VCaP (cell line): ENCODE measurements at regions not wholly inside any gene's neighbourhood (a gene's known extent, or its start where the extent isn't known, plus 50 kb on each side); places are given as distances from the start of the nearest gene placed in this dataset.

Experiments
- H3K27ac ChIP-seq: fragments of 450-650 bp; 2 replicates; pipeline ENCODE4 v1.5.1; 2017
- TF ChIP-seq, protein P1 (sequence below): fragments of 450-650 bp; conservative IDR thresholded peaks from 2 replicates; pipeline ENCODE4 v1.5.1; 2017; ENCODE audit warnings: mild to moderate bottlenecking, moderate library complexity

DNA sequence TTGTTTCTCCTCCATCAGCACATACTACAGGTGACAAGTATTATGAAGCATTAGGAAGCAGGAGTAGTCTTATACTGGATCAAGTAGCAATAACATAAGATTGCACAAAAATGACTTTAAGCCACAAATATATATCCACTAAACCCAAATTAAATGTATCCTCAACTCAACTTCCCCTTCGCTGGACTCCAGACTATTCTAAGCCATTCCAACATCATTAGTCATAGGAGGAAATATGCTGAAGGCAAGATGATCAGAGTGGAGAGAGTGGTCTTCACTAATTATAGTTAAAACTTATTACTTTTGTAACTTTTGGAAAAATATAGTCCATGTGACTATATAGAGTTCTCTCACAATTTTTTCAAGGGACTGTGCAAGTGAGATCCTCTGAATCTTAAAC, 390.7 kb upstream of the ZP4 start:
- TF ChIP-seq, protein P1, sequence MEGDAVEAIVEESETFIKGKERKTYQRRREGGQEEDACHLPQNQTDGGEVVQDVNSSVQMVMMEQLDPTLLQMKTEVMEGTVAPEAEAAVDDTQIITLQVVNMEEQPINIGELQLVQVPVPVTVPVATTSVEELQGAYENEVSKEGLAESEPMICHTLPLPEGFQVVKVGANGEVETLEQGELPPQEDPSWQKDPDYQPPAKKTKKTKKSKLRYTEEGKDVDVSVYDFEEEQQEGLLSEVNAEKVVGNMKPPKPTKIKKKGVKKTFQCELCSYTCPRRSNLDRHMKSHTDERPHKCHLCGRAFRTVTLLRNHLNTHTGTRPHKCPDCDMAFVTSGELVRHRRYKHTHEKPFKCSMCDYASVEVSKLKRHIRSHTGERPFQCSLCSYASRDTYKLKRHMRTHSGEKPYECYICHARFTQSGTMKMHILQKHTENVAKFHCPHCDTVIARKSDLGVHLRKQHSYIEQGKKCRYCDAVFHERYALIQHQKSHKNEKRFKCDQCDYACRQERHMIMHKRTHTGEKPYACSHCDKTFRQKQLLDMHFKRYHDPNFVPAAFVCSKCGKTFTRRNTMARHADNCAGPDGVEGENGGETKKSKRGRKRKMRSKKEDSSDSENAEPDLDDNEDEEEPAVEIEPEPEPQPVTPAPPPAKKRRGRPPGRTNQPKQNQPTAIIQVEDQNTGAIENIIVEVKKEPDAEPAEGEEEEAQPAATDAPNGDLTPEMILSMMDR: no peak
- no peak overlapping the region for H3K27ac ChIP-seq

DNA sequence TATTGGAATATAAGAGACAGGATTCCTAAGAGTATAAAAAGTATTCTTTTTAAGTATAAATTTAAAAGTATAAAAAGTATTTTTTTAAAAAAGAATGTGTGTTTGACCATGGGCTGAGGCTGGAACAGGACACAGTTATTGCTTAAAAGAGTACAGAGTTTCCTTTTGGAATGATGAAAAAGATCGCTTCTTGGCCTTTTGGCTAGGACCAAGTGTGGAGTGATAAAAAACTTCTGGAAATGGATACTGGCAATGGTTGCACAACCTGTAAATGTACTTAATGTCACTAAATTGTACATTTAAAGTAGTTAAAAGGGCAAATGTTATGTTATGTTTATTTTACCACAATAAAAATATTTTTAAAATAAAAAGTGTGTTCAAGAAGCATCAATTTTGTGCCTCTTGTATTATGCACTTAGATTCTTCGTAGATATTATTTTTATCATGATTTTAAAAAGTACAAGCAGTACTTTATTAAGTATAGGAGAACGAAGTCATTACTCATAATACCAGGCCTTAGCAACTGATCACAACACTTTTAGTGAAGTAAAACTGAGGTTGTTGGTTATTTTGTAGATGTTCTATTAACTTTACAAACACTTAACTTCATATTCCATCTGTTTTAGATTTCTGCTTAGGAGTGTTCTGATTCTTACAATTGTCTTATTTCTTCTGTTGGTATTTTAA, 389.1 kb upstream of the ZP4 start:
- no peak overlapping the region for H3K27ac ChIP-seq
- TF ChIP-seq, protein P1: no peak

DNA sequence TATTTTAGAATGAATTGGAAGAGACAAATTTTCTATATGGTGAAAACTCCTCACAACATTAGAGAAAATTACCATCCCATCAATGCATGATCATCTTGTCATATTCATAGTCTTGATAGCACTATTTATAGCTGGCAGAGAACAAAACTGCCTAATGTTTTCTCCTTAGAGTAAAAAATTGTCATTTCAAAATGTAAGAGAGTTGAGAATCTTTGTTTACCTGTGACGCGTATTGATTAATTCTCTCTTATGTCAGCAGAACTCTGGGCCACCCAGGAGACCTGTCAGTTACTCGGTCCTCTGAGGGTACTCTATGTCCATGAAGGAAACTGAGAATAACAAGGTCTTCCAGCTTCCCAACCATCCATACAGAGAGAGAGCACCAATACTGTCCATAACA, 381.4 kb upstream of the ZP4 start:
- TF ChIP-seq, protein P1: no peak
- no peak overlapping the region for H3K27ac ChIP-seq

DNA sequence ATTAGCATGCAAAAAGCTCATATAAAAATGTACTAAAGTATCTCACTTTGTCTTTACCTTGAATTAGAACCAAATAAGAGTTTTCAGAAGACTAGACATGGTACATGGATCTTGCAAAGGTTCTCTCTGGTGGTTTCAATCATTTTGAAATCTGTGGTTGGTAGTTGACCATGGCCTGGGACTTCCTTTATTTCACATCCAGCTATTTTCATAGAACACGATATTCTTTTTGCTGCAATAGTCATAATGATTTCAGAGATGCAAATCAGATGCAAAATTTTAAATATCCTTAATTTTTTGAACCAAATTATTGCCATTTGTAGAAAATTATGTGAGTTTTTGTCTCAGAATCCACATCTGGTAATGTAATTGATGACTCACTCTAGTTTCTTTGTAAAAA, 375.1 kb upstream of the ZP4 start:
- H3K27ac ChIP-seq: no peak overlapping the region
- TF ChIP-seq, protein P1: no peak

DNA sequence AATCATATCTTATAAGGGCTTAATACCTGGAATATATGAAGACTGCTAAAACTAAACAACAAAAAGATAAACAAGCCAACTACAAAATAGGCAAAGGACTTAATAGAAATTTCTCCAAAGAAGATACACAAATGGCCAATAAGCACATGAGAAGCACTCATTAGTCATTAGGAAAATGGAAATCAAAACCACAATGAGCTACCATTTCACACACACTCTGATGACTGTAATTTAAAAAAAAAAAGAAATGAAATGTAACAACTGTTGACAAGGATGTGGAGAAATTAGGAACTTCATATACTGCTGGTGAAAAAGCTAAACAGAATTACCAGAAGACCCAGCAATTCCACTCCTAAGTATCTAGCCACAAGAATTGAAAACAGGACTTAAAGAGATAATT, 374.2 kb upstream of the ZP4 start:
- no peak overlapping the region for H3K27ac ChIP-seq
- TF ChIP-seq, protein P1: no peak

DNA sequence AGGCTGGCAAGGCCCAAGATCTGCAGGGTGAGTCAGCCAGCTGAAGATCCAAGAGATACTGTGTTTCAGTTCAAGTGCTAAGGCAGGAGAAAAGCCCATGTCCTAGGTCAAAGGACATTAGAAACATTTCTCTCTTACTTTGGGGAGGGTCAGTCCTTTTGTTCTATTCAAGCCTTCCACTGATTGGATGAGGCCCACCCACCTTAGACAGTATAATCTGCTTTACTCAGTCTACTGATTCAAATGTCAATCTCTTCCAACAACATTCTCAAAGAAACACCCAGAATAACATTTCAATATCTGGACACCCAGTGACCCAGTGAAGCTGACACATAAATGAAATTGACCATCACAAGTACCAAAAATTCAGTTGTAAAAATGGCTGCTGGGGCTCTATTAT, 367.8 kb upstream of the ZP4 start:
- TF ChIP-seq, protein P1: no peak
- no peak overlapping the region for H3K27ac ChIP-seq

DNA sequence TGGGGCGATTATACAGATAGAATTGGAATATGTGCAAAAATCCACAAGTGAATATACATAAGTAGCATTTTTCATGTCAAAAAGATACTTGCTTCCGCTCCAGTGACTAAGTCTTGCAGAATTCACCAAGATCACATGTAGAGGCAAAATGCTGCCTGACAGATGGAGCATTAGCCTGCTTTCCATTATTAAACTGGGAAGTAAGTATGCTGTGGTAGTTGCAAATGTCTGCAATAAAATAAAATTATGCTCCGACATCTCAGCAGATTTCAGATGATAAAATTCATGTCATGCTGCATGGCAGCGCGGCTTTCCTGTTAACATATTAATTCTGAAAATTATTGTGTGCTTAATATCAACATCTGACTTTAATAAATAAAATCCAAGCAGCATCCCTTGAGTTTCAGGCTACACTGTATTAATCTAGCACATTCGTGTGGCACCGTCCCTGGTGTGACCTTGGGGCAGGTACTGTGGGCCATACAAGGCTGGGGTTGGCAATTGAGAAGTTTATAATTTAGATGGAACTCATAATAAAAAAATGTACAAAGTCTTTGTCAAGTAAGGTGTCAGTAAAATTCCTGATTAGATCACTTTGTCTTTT, 366.4 kb upstream of the ZP4 start:
- H3K27ac ChIP-seq: no peak overlapping the region
- TF ChIP-seq, protein P1: no peak
